Ectodermal cell (in vitro differentiated cells): ENCODE measurements at regions not wholly inside any gene's neighbourhood (a gene's known extent, or its start where the extent isn't known, plus 50 kb on each side); places are given as distances from the start of the nearest gene placed in this dataset.

ENCODE experiments used
- H3K27ac ChIP-seq: 2 replicates; pipeline ENCODE4 v1.7.0; 2013; ENCODE audit warnings: mild to moderate bottlenecking, low read depth, low read length; ENCODE audit not compliant: insufficient read depth, poor library complexity, severe bottlenecking
- H3K27me3 ChIP-seq: 2 replicates; pipeline ENCODE4 v1.7.0; 2013; ENCODE audit warnings: mild to moderate bottlenecking, low read length; ENCODE audit not compliant: insufficient read depth, control insufficient read depth, poor library complexity, severe bottlenecking
- H3K36me3 ChIP-seq: one replicate; pipeline ENCODE4 v1.7.0; 2013; ENCODE audit warnings: low read length; ENCODE audit not compliant: control insufficient read depth, insufficient read depth
- H3K4me1 ChIP-seq: one replicate; pipeline ENCODE4 v1.7.0; 2013; ENCODE audit warnings: low read length; ENCODE audit not compliant: control insufficient read depth, insufficient read depth
- H3K4me3 ChIP-seq: 2 replicates; pipeline ENCODE4 v1.7.0; 2013; ENCODE audit warnings: low read depth, low read length, control low read depth; ENCODE audit not compliant: insufficient read depth
- H3K9me3 ChIP-seq: 2 replicates; pipeline ENCODE4 v1.7.0; 2013; ENCODE audit warnings: mild to moderate bottlenecking, low read length, moderate library complexity; ENCODE audit not compliant: control insufficient read depth
- WGBS, 2 experiments: methylation state at CpG; one replicate each; pipeline ENCODE4 v1.1.7; 2013; ENCODE audit warnings: missing lambda C conversion rate in 2 of 2; 5-methylcytosine and 5-hydroxymethylcytosine counted together

GRCh38 chr6:141705431-141705830, 427.3 kb upstream of the GJE1 start:
- no peak overlapping the region for H3K27ac ChIP-seq
- H3K4me1 ChIP-seq = no peaks in the 10 kb centered on the region
- H3K27me3 ChIP-seq = no peaks in the 10 kb centered on the region
- H3K9me3 ChIP-seq = no peaks in the 10 kb centered on the region
- no peak overlapping the region for H3K4me3 ChIP-seq
- H3K36me3 ChIP-seq = no peaks in the 10 kb centered on the region
- 94 to 95% methylated on average over 3 of the region's 3 CpGs for WGBS, 2 experiments

GRCh38 chr6:141704151-141704550, 428.6 kb upstream of the GJE1 start:
- H3K27ac ChIP-seq = no peak overlapping the region
- no peaks in the 10 kb centered on the region for H3K27me3 ChIP-seq
- H3K4me1 ChIP-seq = no peaks in the 10 kb centered on the region
- H3K9me3 ChIP-seq = no peaks in the 10 kb centered on the region
- H3K4me3 ChIP-seq = no peak overlapping the region
- no peaks in the 10 kb centered on the region for H3K36me3 ChIP-seq
- WGBS, 2 experiments = 78 to 100% methylated on average over 1 of the region's 1 CpG

- Histone ChIP-seq H3K4me1 (no peaks in the 10 kb centered on the region), H3K27me3 (no peaks in the 10 kb centered on the region), H3K36me3 (no peaks in the 10 kb centered on the region), H3K4me3 (no peak overlapping the region), H3K9me3 (no peaks in the 10 kb centered on the region), H3K27ac (no peak overlapping the region)
- WGBS, 2 experiments = 95 to 100% methylated on average over 2 of the region's 2 CpGs
Observed at GRCh38 chr6:141701732-141702131, 431.0 kb upstream of the GJE1 start.

- no peaks in the 10 kb centered on the region for H3K36me3 ChIP-seq
- no peak overlapping the region for H3K27ac ChIP-seq
- H3K9me3 ChIP-seq = no peaks in the 10 kb centered on the region
- H3K27me3 ChIP-seq = no peaks in the 10 kb centered on the region
- no peak overlapping the region for H3K4me3 ChIP-seq
- 95 to 97% methylated on average over 1 of the region's 2 CpGs for WGBS, 2 experiments
- no peaks in the 10 kb centered on the region for H3K4me1 ChIP-seq
Observed at GRCh38 chr6:141700819-141701218, 431.9 kb upstream of the GJE1 start.

- no peaks in the 10 kb centered on the region for H3K9me3 ChIP-seq
- WGBS, 2 experiments = 92 to 94% methylated on average over 2 of the region's 2 CpGs
- no peak overlapping the region for H3K27ac ChIP-seq
- H3K4me1 ChIP-seq = no peaks in the 10 kb centered on the region
- H3K4me3 ChIP-seq = no peak overlapping the region
- no peaks in the 10 kb centered on the region for H3K36me3 ChIP-seq
- no peaks in the 10 kb centered on the region for H3K27me3 ChIP-seq
Observed at GRCh38 chr6:141688916-141689315, 443.8 kb upstream of the GJE1 start.

GRCh38 chr6:141685416-141685815, 447.3 kb upstream of the GJE1 start:
- Histone ChIP-seq H3K27me3 (no peaks in the 10 kb centered on the region), H3K9me3 (no peaks in the 10 kb centered on the region), H3K27ac (no peak overlapping the region), H3K36me3 (no peaks in the 10 kb centered on the region), H3K4me1 (no peaks in the 10 kb centered on the region), H3K4me3 (no peak overlapping the region)
- WGBS, 2 experiments = 47 to 50% methylated on average over 1 of the region's 1 CpG

GRCh38 chr6:141682391-141682790, 450.3 kb upstream of the GJE1 start:
- no peak overlapping the region for H3K4me3 ChIP-seq

GRCh38 chr6:141677598-141678211, 455.0 kb upstream of the GJE1 start:
- Histone ChIP-seq H3K9me3 (no peaks in the 10 kb centered on the region), H3K4me3 (no peak overlapping the region), H3K27me3 (no peaks in the 10 kb centered on the region), H3K36me3 (no peaks in the 10 kb centered on the region), H3K27ac (no peak overlapping the region), H3K4me1 (no peaks in the 10 kb centered on the region)
- 58% methylated on average over 3 of the region's 4 CpGs; no CpG with 5 or more reads in 1 of the 2 experiments for WGBS, 2 experiments

More at GRCh38 chr6:141682391-141682790, 450.3 kb upstream of the GJE1 start:
- no peaks in the 10 kb centered on the region for H3K27me3 ChIP-seq
- no peaks in the 10 kb centered on the region for H3K9me3 ChIP-seq
- H3K4me1 ChIP-seq = no peaks in the 10 kb centered on the region
- H3K27ac ChIP-seq = no peak overlapping the region
- no peaks in the 10 kb centered on the region for H3K36me3 ChIP-seq

- no CpG with 5 or more reads among the region's 1 CpG for WGBS, 2 experiments
- H3K27me3 ChIP-seq = no peaks in the 10 kb centered on the region
- H3K27ac ChIP-seq = no peak overlapping the region
- H3K36me3 ChIP-seq = no peaks in the 10 kb centered on the region
- H3K4me1 ChIP-seq = no peaks in the 10 kb centered on the region
- no peaks in the 10 kb centered on the region for H3K9me3 ChIP-seq
- H3K4me3 ChIP-seq = no peak overlapping the region
Observed at GRCh38 chr6:141675957-141676356, 456.8 kb upstream of the GJE1 start.

GRCh38 chr6:141669141-141669540, 463.6 kb upstream of the GJE1 start:
- H3K9me3 ChIP-seq = no peaks in the 10 kb centered on the region
- no peaks in the 10 kb centered on the region for H3K36me3 ChIP-seq
- H3K4me1 ChIP-seq = no peaks in the 10 kb centered on the region
- 89 to 94% methylated on average over 5 of the region's 7 CpGs for WGBS, 2 experiments
- H3K4me3 ChIP-seq = no peak overlapping the region
- no peak overlapping the region for H3K27ac ChIP-seq
- H3K27me3 ChIP-seq = no peaks in the 10 kb centered on the region
